Lower leg skin (tissue), 3 donors: ENCODE measurements at regions not wholly inside any gene's neighbourhood (a gene's known extent, or its start where the extent isn't known, plus 50 kb on each side); places are given as distances from the start of the nearest gene placed in this dataset.

Experiments
- CTCF ChIP-seq, 3 donors: fragments of 450-650 bp; IDR thresholded peaks; one replicate each; pipeline ENCODE4 v1.5.1; 2016; ENCODE audit warnings: antibody characterized with exemption in 3 of 3, mild to moderate bottlenecking in 3 of 3, moderate library complexity in 2 of 3
- POLR2A ChIP-seq, 2 donors: fragments of 450-650 bp; IDR thresholded peaks; one replicate each; pipeline ENCODE4 v1.6.1; 2016 to 2017; ENCODE audit warnings: antibody characterized with exemption in 2 of 2, mild to moderate bottlenecking in 1 of 2, moderate library complexity in 1 of 2

- TF ChIP-seq POLR2A (IDR thresholded peaks at IDR 0.05) (no peak), CTCF (IDR thresholded peaks at IDR 0.05) (no peak)
Measured at GRCh38 chr11:71179877-71180605, 72.3 kb downstream of the SHANK2 start.
